ENCODE measurements at regions not wholly inside any gene's neighbourhood (a gene's known extent, or its start where the extent isn't known, plus 50 kb on each side); places are given as distances from the start of the nearest gene placed in this dataset.
A peak's percentile ranks its signal among the peaks of the same experiment; 100 is the strongest.
"Not testable (repeated sequence)": the region's sequence is repeated elsewhere in the genome, so short reads cannot be mapped to it uniquely, and the experiment has no call there.

DNA sequence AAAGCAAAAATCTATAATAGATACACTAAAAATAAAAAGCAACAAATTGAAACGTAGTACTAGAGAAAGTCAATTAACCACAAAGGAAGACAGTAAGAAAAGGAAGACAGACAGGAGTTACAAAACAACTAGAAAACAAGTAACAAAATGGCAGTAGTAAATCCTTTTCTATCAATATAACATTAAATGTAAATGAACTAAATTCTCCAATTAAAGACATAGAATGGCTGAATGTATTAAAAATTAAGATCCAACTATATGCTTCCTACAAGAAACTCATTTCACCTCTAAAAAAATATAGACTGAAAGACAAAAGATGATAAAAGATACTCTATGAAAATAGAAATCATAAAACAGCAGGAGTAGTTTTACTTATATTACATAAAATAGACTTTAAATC lies 79.1 kb downstream of the CTH start:
- ATAC-seq, result no peak
- H3K9me3 Mint-ChIP-seq, result peaks cover 3% of the 10 kb centered on the region
- no peak overlapping the region for H3K27ac Mint-ChIP-seq

DNA sequence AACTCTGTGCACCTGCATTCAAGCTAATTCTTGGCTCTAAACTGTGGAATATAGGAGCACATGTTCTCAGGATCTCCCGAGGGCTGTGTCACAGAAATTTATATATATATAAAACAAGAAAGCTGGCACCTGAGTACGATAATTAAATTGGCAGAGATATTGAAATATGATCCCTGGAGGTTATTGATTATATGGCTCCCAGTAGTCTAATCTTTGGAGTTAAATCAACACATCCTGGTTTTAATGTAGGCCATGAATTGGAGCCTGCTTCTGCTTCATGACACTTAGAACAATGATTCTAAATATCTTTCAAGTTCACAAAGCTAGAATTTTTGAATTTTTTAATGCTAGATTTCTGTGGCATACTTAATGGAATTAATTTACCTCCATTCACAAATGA lies 84.3 kb downstream of the CTH start:
- H3K4me3 Mint-ChIP-seq, result no peak overlapping the region
- H3K27me3 Mint-ChIP-seq, result peaks cover 9% of the 10 kb centered on the region
- no peaks in the 10 kb centered on the region for H3K36me3 Mint-ChIP-seq
- H3K4me1 Mint-ChIP-seq, result no peaks in the 10 kb centered on the region
- no peak overlapping the region for H3K27ac Mint-ChIP-seq
- no peak for ATAC-seq
- no peaks in the 10 kb centered on the region for H3K9me3 Mint-ChIP-seq

More for the DNA sequence above, 79.1 kb downstream of the CTH start:
- Mint-ChIP-seq H3K36me3 (no peaks in the 10 kb centered on the region), H3K4me3 (no peak overlapping the region), H3K27me3 (peaks cover 9% of the 10 kb centered on the region), H3K4me1 (no peaks in the 10 kb centered on the region)

DNA sequence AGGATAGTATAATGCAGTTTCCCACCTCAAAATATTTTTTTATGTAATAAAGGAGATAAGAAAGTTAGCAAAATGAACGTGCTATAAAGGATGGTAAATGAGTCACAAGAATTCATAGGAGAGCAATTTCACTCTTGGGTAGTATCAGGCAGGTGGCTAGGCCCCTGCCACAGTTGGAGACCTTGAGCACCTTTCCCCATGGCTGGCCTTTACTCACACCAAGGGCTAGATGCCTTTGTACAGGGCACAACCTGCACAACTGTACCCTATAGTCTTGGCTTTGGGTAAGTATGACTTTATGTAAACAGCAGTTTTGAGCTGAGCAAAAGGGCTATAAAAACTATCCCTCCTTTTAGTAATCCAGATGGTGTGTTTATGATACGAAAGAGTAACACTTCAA lies 85.1 kb downstream of the CTH start:
- Mint-ChIP-seq H3K36me3 (no peaks in the 10 kb centered on the region), H3K4me3 (no peak overlapping the region), H3K4me1 (no peaks in the 10 kb centered on the region), H3K9me3 (no peaks in the 10 kb centered on the region), H3K27ac (no peak overlapping the region), H3K27me3 (peaks cover 3% of the 10 kb centered on the region)
- no peak for ATAC-seq

DNA sequence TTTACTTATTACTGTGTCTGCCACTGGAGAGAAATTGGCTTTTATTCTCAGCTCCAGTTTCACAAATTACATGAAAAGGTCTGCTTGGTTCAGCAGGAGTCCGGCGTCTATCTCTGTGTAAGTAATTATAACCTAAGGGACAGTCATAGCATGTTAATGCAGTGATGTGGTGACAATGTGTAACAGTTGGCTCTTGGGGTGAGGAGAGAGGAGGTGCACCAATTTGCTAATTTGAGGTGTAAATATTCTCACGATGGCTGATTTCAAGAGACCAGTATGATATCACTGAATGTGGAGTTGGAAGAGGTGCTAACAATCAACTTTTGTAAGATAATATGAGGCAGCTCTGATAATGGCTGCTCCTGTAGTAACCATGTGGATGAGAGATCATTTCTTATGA lies 86.1 kb downstream of the CTH start:
- no peak for ATAC-seq
- Mint-ChIP-seq H3K9me3 (no peaks in the 10 kb centered on the region), H3K36me3 (no peaks in the 10 kb centered on the region), H3K27me3 (no peaks in the 10 kb centered on the region), H3K4me3 (no peak overlapping the region), H3K4me1 (no peaks in the 10 kb centered on the region), H3K27ac (no peak overlapping the region)

DNA sequence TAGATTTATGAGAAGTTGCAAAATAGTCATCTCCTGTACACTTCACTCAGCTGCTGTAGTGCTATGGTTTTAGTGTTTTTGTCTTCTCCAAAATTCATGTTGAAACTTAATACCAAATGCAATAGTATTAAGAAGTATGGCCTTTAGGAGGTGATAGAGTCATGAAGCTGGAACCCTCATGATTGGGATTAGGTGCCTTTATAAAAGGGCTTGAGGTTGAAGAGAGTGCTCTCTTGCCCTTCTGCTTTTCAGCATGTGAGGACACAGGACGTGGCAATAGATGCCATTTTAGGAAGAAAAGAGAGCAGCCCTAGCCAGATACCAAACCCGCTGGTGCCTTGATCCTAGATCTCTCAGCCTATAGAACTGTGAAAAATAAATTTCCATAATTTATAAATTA lies 87.6 kb downstream of the CTH start:
- H3K4me3 Mint-ChIP-seq, result no peak overlapping the region
- H3K36me3 Mint-ChIP-seq, result no peaks in the 10 kb centered on the region
- no peak overlapping the region for H3K27ac Mint-ChIP-seq
- H3K27me3 Mint-ChIP-seq, result no peaks in the 10 kb centered on the region
- no peak for ATAC-seq
- H3K9me3 Mint-ChIP-seq, result no peaks in the 10 kb centered on the region
- H3K4me1 Mint-ChIP-seq, result no peaks in the 10 kb centered on the region

DNA sequence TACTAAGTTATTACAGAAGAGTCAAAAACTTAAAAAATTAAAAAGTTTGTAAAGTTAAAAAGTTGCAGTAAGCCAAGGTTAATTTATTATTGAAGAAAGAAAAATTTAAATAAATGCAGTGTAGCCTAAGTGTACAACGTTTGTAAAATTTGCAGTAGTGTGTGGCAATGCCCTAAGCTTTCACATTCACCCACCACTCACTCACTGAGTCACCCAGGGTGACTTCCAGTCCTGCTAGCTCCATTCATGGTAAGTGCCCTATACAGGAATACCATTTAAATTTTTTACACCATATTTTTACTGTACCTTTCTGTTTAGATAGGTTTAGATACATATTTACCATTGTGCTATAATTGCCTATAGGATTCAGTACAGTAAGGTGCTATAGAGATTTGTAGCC lies 88.6 kb downstream of the CTH start:
- Mint-ChIP-seq H3K4me3 (no peak overlapping the region), H3K9me3 (no peaks in the 10 kb centered on the region), H3K4me1 (no peaks in the 10 kb centered on the region), H3K27me3 (no peaks in the 10 kb centered on the region), H3K27ac (no peak overlapping the region), H3K36me3 (no peaks in the 10 kb centered on the region)
- ATAC-seq, result no peak

DNA sequence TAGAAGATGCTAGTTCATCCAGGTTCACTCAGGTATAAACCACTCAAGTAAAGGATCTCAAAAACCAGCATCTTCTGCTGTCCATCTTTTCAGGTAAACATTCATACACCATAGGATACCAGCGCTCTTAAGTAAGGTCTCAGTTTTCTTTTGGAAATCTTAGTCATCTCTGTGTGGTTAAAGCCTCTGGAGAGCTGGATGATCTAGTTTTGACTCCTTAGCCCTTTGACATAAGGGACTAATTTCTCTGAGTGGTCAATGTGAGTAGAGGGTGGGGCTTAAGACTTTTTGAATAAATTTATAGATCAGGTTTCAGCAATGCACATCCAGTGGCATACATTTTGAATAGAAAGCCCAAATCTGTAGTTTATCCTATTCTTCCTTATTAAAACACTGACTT lies 92.3 kb downstream of the CTH start:
- ATAC-seq, result no peak
- Mint-ChIP-seq H3K9me3 (no peaks in the 10 kb centered on the region), H3K4me1 (no peaks in the 10 kb centered on the region), H3K4me3 (no peak overlapping the region), H3K36me3 (no peaks in the 10 kb centered on the region), H3K27ac (no peak overlapping the region), H3K27me3 (peaks cover 9% of the 10 kb centered on the region)

DNA sequence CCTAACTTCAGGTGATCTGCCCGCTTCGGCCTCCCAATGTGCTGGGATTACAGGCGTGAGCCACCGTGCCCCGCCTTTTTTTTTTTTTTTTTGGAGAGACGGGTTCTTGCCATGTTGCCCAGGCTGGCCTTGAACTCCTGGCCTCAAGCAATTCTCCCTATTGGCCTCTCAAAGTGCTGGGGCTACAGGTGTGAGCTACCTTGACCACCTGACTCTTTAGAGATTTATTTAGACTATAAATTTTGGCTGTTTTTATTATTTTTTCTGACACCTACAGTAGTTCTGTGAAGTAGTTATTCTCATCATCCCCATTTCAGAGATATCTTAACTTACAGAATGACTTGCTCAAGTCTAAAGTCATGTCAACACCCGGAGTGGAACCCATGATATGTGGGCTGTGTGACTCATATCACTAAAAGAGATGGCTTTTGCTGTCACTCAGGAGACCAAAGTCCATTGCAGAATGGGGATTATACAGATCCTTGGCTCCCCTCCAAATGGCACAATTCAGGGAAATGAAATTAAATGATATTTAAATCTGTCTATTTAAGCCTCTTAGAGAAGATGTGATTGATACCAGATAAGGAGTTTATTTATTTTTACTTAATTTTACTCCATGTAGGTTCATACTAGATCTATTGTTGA lies 93.2 kb downstream of the CTH start:
- H3K36me3 Mint-ChIP-seq, result no peaks in the 10 kb centered on the region
- no peak overlapping the region for H3K4me3 Mint-ChIP-seq
- H3K27ac Mint-ChIP-seq, result no peak overlapping the region
- no peaks in the 10 kb centered on the region for H3K9me3 Mint-ChIP-seq
- H3K27me3 Mint-ChIP-seq, result peaks cover 9% of the 10 kb centered on the region
- H3K4me1 Mint-ChIP-seq, result no peaks in the 10 kb centered on the region
- ATAC-seq, result no peak

DNA sequence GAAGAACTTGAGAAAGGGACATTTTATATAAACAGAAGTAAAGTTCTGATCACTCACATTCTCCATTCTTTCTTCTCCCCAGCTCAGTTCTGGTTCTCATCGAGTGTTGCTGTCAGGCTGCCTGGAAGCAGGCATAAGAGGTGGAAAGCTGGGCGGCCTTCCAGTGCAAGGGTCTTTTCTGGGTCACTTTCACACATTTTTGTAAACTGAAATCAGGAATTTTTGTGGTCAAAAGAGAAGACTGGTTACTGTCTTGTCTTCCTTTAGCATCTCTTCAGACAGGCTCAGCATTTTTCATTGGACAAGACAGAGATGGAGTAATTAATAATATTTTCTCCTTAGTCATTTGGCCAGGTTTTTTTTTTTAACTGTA lies 93.7 kb downstream of the CTH start:
- no peaks in the 10 kb centered on the region for H3K36me3 Mint-ChIP-seq
- no peak for ATAC-seq

DNA sequence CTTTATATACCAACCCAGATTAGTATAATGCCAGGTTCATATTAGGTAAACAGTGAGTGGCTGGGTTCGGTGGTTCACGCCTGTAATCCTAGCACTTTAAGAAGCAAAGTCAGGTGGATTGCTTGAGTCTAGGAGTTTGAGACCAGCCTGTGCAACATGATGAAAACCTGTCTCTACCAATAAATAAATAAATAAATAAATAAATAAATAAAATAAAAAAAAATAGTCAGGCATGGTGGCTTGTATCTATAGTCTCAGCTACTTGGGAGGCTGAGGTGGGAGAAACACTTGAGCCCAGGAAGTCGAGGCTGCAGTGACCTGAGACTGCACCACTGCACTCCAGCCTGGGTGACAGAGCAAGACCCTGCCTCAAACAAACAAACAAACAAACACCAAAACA lies 96.9 kb downstream of the CTH start:
- not testable (repeated sequence) for H3K9me3 Mint-ChIP-seq, H3K36me3 Mint-ChIP-seq, H3K27me3 Mint-ChIP-seq, H3K27ac Mint-ChIP-seq, H3K4me3 Mint-ChIP-seq, H3K4me1 Mint-ChIP-seq, ATAC-seq

More for the DNA sequence above, 93.7 kb downstream of the CTH start:
- Mint-ChIP-seq H3K27me3 (peaks cover 9% of the 10 kb centered on the region), H3K4me3 (no peak overlapping the region), H3K9me3 (no peaks in the 10 kb centered on the region), H3K4me1 (no peaks in the 10 kb centered on the region), H3K27ac (no peak overlapping the region)

DNA sequence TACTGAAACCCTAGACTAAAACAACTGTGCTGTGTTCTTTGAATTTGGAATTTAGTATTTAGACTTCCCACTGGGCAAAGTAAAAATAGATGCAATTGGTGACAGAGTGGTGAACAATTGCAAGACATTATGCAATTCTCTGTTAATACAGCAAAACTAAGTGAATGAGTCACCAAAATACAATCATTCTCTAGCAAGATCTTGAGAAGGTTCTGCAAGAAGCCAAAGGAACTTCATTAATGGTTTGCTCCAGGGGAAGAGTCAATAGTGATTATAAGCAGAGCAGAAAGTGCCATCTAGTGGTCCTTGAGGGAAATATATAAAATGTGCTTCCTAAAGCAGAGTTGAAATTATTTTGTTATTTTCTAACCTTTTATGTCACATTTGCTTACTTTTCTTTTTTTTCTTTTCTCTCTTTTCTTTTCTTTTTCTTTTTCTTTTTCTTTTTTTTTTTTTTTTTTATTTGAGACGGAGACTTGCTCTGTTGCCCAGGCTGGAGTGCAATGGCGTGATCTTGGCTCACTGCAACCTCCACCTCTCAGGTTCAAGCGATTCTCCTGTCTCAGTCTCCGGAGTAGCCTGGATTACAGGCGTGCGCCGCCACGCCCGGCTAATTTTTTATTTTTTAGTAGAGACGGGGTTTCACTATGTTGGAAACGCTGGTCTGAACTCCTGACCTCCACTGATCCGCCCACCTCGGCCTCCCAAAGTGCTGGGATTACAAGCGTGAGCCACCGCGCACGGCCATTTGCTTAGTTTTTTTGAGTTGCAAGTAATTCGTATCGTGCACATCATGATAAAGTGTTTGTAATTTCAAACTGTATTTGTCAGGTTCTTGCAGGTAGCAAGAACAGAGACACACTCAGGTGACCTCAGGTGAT lies 99.2 kb downstream of the CTH start:
- Mint-ChIP-seq H3K4me1 (no peaks in the 10 kb centered on the region), H3K9me3 (no peaks in the 10 kb centered on the region), H3K4me3 (no peak overlapping the region), H3K27ac (no peak overlapping the region), H3K36me3 (no peaks in the 10 kb centered on the region), H3K27me3 (peaks cover 9% of the 10 kb centered on the region)
- peak; percentile 54 for ATAC-seq

DNA sequence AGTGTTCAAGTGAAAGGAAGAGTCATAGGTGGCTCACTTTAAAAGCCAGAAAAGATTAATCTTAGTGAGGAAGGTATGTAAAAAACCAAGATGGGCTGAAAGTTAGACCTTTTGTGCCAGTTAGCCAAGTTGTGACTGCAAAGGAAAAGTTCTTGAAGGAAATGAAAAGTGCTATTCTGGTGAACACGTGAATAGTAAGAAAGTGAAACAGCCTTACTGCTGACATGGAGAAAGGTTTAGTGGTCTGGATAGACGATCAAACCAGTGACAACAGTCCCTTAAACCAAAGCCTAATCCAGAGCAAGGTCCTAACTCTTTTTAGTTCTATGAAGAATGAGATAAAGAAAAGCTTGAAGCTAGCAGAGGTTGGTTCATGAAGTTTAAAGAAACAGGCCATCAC lies 106.4 kb downstream of the CTH start:
- no peaks in the 10 kb centered on the region for H3K9me3 Mint-ChIP-seq
- no peak overlapping the region for H3K4me3 Mint-ChIP-seq
- no peak for ATAC-seq
- H3K27ac Mint-ChIP-seq, result no peak overlapping the region
- H3K36me3 Mint-ChIP-seq, result no peaks in the 10 kb centered on the region
- no peaks in the 10 kb centered on the region for H3K27me3 Mint-ChIP-seq
- H3K4me1 Mint-ChIP-seq, result no peaks in the 10 kb centered on the region

DNA sequence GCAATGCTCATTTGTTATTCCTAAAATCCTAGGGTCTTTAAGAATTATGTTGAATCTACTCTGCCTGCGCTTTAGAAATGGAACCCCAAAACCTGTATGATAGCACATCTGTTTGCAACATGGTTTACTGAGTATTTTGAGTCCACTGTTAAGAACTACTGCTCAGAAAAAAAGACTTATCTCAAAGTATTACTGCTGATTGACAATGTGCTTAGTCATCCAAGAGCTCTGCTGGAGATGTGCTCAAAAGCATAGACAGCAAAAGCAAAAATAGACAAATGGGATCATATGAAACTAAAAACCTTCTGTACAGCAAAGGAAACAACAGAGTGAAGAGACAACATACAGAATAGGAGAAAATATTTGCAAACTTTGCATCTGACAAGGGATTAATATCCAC lies 107.0 kb downstream of the CTH start:
- no peaks in the 10 kb centered on the region for H3K27me3 Mint-ChIP-seq
- no peaks in the 10 kb centered on the region for H3K4me1 Mint-ChIP-seq
- H3K4me3 Mint-ChIP-seq, result no peak overlapping the region
- H3K36me3 Mint-ChIP-seq, result no peaks in the 10 kb centered on the region
- ATAC-seq, result no peak
- H3K9me3 Mint-ChIP-seq, result no peaks in the 10 kb centered on the region
- H3K27ac Mint-ChIP-seq, result no peak overlapping the region

DNA sequence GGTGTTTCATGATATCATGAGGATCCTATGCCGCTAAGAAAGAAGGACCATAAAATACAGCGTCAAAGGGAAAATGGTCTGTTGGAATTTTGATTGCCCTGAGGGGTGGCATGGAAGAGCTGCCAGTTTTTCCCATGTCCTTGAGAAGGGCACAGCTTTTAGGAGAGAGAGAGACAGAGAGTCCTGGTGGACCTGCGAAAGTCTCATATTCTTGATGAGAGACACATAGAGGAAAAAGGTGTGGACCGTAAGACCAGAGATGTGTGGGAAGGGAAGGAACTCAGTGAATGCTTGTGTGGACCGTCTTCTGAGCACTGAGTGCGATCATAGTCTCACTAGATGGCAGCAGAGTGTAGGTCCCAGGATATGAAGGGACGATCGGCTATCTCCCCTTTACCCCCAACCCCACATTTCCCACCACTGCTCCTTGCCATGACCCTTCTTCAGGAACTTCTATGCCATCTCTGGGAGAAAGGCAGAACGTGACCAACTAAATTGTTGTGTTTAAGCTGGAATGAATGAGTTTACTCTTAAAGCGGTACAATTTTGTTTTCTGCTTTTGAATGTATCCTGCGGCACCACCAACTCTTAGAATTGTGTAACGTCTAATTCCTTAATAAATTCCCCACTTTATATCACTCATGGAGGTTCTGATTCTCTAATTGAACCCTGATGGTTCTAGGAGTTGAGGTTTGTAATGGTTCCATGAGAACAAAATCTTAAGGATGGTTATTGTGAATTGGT lies 117.7 kb downstream of the CTH start:
- H3K4me3 Mint-ChIP-seq, result no peak overlapping the region
- no peaks in the 10 kb centered on the region for H3K9me3 Mint-ChIP-seq
- H3K27me3 Mint-ChIP-seq, result peaks cover 30% of the 10 kb centered on the region
- H3K4me1 Mint-ChIP-seq, result peaks cover 8% of the 10 kb centered on the region
- ATAC-seq, result peak; percentile 60
- H3K27ac Mint-ChIP-seq, result no peak overlapping the region
- H3K36me3 Mint-ChIP-seq, result no peaks in the 10 kb centered on the region

DNA sequence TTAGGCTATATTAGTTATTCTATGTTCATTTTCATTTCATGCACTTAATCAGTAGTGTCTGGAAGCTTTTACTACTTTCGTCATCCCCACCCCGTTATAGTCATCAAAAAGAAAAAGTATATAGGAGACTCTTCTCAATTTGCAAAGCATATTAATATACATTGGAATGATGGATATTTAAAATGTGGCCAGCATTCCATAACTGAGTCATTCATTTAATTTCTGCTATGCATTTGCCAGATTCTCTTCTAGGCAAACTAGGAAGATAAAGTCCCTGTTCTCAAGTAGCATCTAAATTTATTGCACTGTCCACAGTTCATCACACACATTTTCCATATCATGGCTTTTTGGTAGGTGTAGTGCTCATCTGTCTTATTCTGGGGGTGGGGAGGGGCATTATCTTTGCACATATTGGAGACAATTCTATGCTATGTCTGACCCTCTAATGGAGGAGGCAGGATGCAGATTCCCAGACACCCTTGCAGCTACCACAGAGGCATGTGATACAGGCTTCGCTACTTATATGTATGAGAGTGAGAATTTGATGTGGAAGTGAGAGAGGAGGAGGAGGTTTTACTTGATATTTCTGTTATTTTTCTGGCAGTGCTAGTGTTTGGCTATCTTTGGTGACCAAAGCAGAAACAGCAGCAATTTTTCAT lies 125.8 kb downstream of the CTH start:
- no peaks in the 10 kb centered on the region for H3K36me3 Mint-ChIP-seq
- H3K27me3 Mint-ChIP-seq, result no peaks in the 10 kb centered on the region
- ATAC-seq, result no peak
- H3K27ac Mint-ChIP-seq, result no peak overlapping the region
- no peaks in the 10 kb centered on the region for H3K4me1 Mint-ChIP-seq
- no peak overlapping the region for H3K4me3 Mint-ChIP-seq
- no peaks in the 10 kb centered on the region for H3K9me3 Mint-ChIP-seq
